DOHH2 (cell line): ENCODE measurements at regions not wholly inside any gene's neighbourhood (a gene's known extent, or its start where the extent isn't known, plus 50 kb on each side); places are given as distances from the start of the nearest gene placed in this dataset.

Source experiments
- H3F3A ChIP-seq: fragments of 200-600 bp; sonication (generic), shearing (Covaris generic); 2 replicates; pipeline ENCODE4 v1.6.0; 2016; ENCODE audit warnings: antibody characterized with exemption, mild to moderate bottlenecking; ENCODE audit not compliant: control insufficient read depth, insufficient read depth
- H3K27ac ChIP-seq: fragments of 200-600 bp; sonication (generic); 2 replicates; pipeline ENCODE4 v1.5.1; 2014; ENCODE audit warnings: low read depth, mild to moderate bottlenecking, low read length, moderate library complexity
- H3K27me3 ChIP-seq: fragments of 200-600 bp; sonication (generic); 2 replicates; pipeline ENCODE4 v1.6.1; 2014; ENCODE audit warnings: mild to moderate bottlenecking, low read length, mixed read lengths; ENCODE audit not compliant: control insufficient read depth
- H3K36me3 ChIP-seq: fragments of 200-600 bp; sonication (generic); 2 replicates; pipeline ENCODE4 v1.6.1; 2014; ENCODE audit warnings: mild to moderate bottlenecking, low read length, moderate library complexity, mixed read lengths; ENCODE audit not compliant: control insufficient read depth
- H3K4me1 ChIP-seq: fragments of 200-600 bp; sonication (generic); 2 replicates; pipeline ENCODE4 v1.6.1; 2014; ENCODE audit warnings: mild to moderate bottlenecking, low read length, mixed read lengths; ENCODE audit not compliant: control insufficient read depth
- H3K4me2 ChIP-seq: fragments of 200-600 bp; sonication (generic); 2 replicates; pipeline ENCODE4 v1.6.0; 2014; ENCODE audit warnings: mild to moderate bottlenecking, low read length, moderate library complexity
- H3K4me3 ChIP-seq: fragments of 200-600 bp; sonication (generic); 2 replicates; pipeline ENCODE4 v1.5.1; 2014; ENCODE audit warnings: mild to moderate bottlenecking, low read length, mixed read lengths
- H3K79me2 ChIP-seq: fragments of 200-600 bp; sonication (generic); 2 replicates; pipeline ENCODE4 v1.6.1; 2014; ENCODE audit warnings: mild to moderate bottlenecking, low read length, mixed read lengths; ENCODE audit not compliant: control insufficient read depth
- H3K9me2 ChIP-seq: fragments of 200-600 bp; sonication (generic); replicated peaks from 2 replicates; pipeline ENCODE4 v1.6.1; 2014; ENCODE audit warnings: mild to moderate bottlenecking, low read length, mixed read lengths; ENCODE audit not compliant: control insufficient read depth
- H3K9me3 ChIP-seq: fragments of 200-600 bp; sonication (generic); 2 replicates; pipeline ENCODE4 v1.6.1; 2014; ENCODE audit warnings: antibody characterized with exemption, low read length, mixed read lengths; ENCODE audit not compliant: control insufficient read depth, insufficient read depth
- H4K20me1 ChIP-seq: fragments of 200-600 bp; sonication (generic); 2 replicates; pipeline ENCODE4 v1.6.0; 2014; ENCODE audit warnings: low read depth, mild to moderate bottlenecking, antibody characterized with exemption, low read length, moderate library complexity; ENCODE audit not compliant: control insufficient read depth, insufficient read depth
- CTCF ChIP-seq: fragments of 200-600 bp; sonication (generic); IDR thresholded peaks from one replicate; pipeline ENCODE4 v1.5.1; 2014; ENCODE audit warnings: antibody characterized with exemption, mild to moderate bottlenecking, low read depth, low read length; ENCODE audit not compliant: poor library complexity, severe bottlenecking
- EZH2phosphoT487 ChIP-seq: fragments of 200-600 bp; sonication (generic); IDR thresholded peaks from 2 replicates; pipeline ENCODE4 v1.6.1; 2017; ENCODE audit warnings: borderline replicate concordance, mild to moderate bottlenecking, antibody characterized with exemption, low read length, moderate library complexity, mixed read lengths

DNA sequence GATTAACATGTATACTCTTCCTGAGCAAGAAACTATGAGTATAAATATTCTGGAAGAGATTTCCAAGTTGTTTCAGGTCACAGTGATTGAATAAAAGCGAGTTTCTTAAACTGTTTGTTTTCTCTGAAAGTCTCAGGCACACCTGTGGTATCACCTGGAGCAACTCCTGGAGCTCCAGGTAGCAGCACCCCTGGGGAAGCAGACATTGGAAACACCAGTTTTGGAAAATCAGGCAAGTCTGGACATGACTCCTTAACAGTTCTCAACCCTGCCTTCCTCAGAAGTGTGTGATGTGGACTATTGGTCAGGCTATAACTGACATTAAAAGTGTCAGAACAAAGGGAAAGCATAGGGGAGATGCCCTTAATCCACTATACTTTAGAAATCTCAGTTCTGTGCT, 217.6 kb upstream of the CNTN1 start:
- Histone ChIP-seq H4K20me1 (no peaks in the 10 kb centered on the region), H3K4me1 (no peaks in the 10 kb centered on the region), H3K4me3 (no peak overlapping the region), H3K36me3 (no peaks in the 10 kb centered on the region), H3K79me2 (no peaks in the 10 kb centered on the region), H3K9me3 (no peaks in the 10 kb centered on the region), H3K9me2 (no peaks in the 10 kb centered on the region), H3F3A (no peaks in the 10 kb centered on the region), H3K27me3 (no peaks in the 10 kb centered on the region), H3K27ac (no peak overlapping the region), H3K4me2 (no peak overlapping the region)
- TF ChIP-seq CTCF (no peak), EZH2phosphoT487 (no peak)

- Histone ChIP-seq H3K36me3 (no peaks in the 10 kb centered on the region), H3F3A (no peaks in the 10 kb centered on the region), H3K9me2 (no peaks in the 10 kb centered on the region), H4K20me1 (no peaks in the 10 kb centered on the region), H3K27ac (no peak overlapping the region), H3K4me2 (no peak overlapping the region), H3K4me1 (peaks cover 8% of the 10 kb centered on the region), H3K9me3 (peaks cover 3% of the 10 kb centered on the region; the same call in 1 of the 2 replicates), H3K79me2 (no peaks in the 10 kb centered on the region), H3K4me3 (no peak overlapping the region), H3K27me3 (no peaks in the 10 kb centered on the region)
- no peak for TF ChIP-seq CTCF
- no peak for TF ChIP-seq EZH2phosphoT487
These were observed 192.4 kb upstream of the CNTN1 start for GRCh38 chr12:40499856-40500255.

GRCh38 chr12:40502322-40502721, 189.9 kb upstream of the CNTN1 start:
- peak overlapping the region; percentile 6; the same call in 1 of the 2 replicates for H3K4me2 ChIP-seq
- H3K4me1 ChIP-seq: peaks cover 14% of the 10 kb centered on the region
- H3K27me3 ChIP-seq: no peaks in the 10 kb centered on the region
- H3K36me3 ChIP-seq: no peaks in the 10 kb centered on the region
- TF ChIP-seq EZH2phosphoT487 (no peak), CTCF (no peak)
- H3K4me3 ChIP-seq: no peak overlapping the region
- H3K79me2 ChIP-seq: no peaks in the 10 kb centered on the region
- H3K9me2 ChIP-seq: no peaks in the 10 kb centered on the region; the same call in 1 of the 2 replicates
- peaks cover 3% of the 10 kb centered on the region; the same call in 1 of the 2 replicates for H3K9me3 ChIP-seq
- H4K20me1 ChIP-seq: no peaks in the 10 kb centered on the region
- H3F3A ChIP-seq: no peaks in the 10 kb centered on the region
- H3K27ac ChIP-seq: no peak overlapping the region

DNA sequence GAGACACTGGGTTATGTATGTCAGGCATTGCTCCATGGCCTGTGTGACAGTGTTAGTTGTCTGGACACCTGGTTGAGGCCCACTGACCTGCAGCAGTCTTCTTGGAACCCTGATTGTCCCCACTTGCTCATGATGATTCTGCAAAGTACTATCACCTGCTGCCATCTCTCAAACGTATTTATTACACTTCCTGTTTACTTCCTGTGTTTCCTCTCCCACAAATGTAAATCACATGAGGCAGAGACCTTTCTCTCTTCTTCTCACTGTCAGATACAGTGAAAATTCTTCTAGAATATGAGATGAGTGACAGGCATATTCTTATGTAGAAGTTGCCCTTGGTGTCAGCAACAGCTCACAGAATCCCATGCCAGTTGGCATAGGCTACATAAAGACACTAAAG, 186.9 kb upstream of the CNTN1 start:
- Histone ChIP-seq H4K20me1 (no peaks in the 10 kb centered on the region), H3F3A (no peaks in the 10 kb centered on the region), H3K9me3 (peaks cover 3% of the 10 kb centered on the region; the same call in 1 of the 2 replicates), H3K36me3 (no peaks in the 10 kb centered on the region), H3K9me2 (no peaks in the 10 kb centered on the region; the same call in 1 of the 2 replicates), H3K4me1 (peaks cover 14% of the 10 kb centered on the region), H3K4me2 (no peak overlapping the region), H3K27ac (no peak overlapping the region), H3K79me2 (no peaks in the 10 kb centered on the region), H3K4me3 (no peak overlapping the region), H3K27me3 (no peaks in the 10 kb centered on the region)
- TF ChIP-seq CTCF: no peak
- no peak for TF ChIP-seq EZH2phosphoT487
